Sciatic nerve (tissue), 2 donors: ENCODE measurements at regions not wholly inside any gene's neighbourhood (a gene's known extent, or its start where the extent isn't known, plus 50 kb on each side); places are given as distances from the start of the nearest gene placed in this dataset.
A peak's percentile ranks its signal among the peaks of the same experiment; 100 is the strongest.
"Not testable (repeated sequence)": the region's sequence is repeated elsewhere in the genome, so short reads cannot be mapped to it uniquely, and the experiment has no call there.

ENCODE experiments used
- ATAC-seq: fragments of 200-7000 bp; cut with Tn5 transposase; one replicate; pipeline ENCODE4 v1.9.1; 2020; ENCODE audit warnings: mild to moderate bottlenecking, moderate library complexity
- DNase-seq: peaks from one replicate; pipeline ENCODE4 v3.0.0-alpha.2; 2020; ENCODE audit warnings: low spot score
- intact Hi-C: fragments of 100-400 bp; cut with DNase I; formaldehyde crosslinking; loops from one replicate; pipeline ENCODE4 v1.14.2; 2022
- donor health status: DM: no; HTN: no; CAD: no.
- donor health status: DM: no; HTN: no; CAD: no.

DNA sequence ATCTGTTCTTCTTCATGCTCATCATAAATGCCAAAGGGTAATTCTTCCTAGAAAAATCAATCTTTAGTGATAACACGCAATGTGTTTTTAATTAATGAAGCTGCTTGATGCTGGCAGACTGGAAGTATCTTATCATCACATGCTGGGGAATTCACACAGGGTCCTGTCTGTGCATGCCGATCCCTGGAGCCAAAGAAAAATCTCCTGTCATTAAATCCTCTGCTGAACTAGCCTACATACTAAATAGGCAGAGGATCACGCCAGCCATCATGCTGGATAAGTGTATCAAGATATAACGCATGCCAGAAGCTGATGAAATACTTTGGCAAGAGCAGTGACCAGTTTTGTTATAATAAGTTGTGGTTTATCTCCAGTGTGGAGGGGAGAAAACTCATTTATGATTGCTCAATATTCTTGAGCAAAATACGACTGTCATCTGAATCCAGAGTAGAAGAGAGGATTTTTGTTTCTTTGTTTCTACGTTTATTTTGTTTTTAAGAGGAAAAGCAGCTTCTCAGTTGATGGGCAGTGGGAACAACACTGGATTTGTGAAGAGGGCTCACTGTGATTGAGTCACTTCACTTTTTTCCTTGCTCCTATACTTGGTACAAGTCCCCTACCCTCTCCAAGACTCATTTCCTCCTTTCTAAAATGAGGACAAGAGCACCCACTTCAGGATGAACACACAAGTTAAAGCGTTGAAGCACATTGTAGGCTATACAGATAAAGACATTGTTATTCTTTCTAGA is 649.1 kb downstream of the TNS3 start:
- intact Hi-C loops: no loop called here
- peak; percentile 61 for DNase-seq

GRCh38 chr7:46932306-46932675 is 649.6 kb downstream of the TNS3 start:
- intact Hi-C loops: no loop called here
- ATAC-seq: no peak
- DNase-seq: no peak

More for the DNA sequence above, 649.1 kb downstream of the TNS3 start:
- peak; percentile 97 for ATAC-seq

DNA sequence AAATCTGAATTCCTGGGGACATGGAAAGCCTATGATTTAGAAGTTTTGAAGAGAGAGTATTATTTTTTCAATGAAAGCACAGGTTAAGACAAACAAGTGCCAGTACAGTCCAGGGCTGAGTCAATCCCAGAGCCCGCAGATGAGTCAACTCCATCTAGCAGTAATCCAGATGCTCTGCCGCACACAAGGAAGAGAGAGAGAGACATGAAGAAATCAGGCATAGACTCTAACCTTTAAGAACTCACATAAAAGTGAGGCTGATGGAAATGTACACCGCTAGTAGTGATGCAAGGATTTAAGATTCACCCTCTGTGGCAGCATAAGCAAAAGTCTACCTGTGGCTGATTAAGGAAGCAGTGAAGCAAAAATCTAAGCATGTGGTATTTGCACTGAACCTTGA is 651.5 kb downstream of the TNS3 start:
- intact Hi-C loops: no loop called here
- ATAC-seq: peak; percentile 63

GRCh38 chr7:46929359-46929758 is 652.6 kb downstream of the TNS3 start:
- no peak for DNase-seq
- ATAC-seq: no peak
- intact Hi-C loops: no loop called here

More for the DNA sequence above, 651.5 kb downstream of the TNS3 start:
- DNase-seq: no peak

DNA sequence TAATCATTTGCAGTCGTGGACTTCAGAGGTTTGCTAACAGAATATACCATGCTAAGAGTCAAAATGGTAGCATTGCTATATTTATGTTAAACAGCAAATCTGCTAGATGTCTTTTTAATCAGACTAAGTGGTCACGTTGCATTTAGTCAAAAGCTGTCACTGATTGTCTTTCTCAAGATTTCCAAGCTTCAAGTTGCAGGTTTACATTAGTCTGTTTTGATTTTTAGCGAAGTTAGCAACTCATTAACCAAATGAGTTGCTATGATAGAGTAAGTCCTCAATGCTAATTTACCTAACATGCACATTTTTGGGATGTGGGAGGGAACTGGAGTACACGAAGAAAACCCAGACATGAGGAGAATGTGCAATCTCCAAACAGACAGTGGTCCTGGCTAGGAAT is 653.2 kb downstream of the TNS3 start:
- DNase-seq (no peak), ATAC-seq (no peak)
- intact Hi-C loops: no loop called here

DNA sequence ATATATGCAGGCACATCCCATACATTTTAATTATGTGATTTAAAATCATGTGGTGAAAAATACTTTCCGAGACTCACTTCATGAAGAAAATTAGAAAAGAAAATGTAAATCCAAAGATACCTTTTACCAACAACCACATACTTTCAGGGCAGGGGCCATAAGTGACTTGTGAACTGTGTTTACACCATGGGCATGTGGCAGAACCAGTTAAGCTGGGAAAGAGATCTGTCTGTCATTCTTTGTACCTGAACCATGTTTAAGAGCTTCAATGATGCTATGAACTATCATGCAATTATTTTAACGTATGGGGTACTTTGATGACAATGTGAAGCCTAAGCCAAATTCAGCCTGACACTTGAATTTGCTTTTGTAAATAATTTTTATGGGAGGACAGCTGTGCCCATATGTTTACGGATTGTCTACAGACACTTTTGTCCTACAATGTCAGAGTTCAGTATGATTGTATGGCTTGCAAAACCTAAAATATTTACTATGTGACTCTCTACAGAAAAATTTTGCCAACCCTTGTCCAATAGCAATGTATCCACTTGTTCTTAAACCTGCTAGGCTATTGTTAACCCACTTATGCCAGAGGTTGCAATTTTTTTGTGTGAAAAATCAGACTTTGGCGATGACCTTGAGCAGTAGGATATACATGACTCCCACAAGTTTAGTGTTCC is 654.6 kb downstream of the TNS3 start:
- DNase-seq: no peak
- ATAC-seq: no peak
- intact Hi-C loops: no loop called here

DNA sequence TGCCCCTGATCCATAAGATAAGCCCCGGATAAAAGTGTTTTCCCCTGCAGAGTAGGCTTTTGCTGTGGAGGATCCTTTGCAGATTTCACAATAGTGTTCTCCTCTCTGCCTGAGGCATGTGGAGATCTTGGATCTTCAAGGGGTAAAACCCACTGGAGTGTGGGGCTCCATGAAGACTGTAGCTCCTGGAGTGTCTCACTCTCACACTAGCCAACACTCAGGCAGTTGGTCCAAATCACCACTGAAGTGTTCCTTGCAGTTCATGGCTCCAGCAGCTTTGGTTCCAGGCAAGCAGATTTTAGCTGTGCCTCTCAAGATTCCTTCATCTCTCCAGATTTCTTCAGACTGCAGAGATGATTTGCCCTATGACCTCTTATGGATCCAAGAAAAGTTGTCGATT is 665.3 kb downstream of the TNS3 start:
- no peak for ATAC-seq
- no peak for DNase-seq
- intact Hi-C loops: no loop called here

DNA sequence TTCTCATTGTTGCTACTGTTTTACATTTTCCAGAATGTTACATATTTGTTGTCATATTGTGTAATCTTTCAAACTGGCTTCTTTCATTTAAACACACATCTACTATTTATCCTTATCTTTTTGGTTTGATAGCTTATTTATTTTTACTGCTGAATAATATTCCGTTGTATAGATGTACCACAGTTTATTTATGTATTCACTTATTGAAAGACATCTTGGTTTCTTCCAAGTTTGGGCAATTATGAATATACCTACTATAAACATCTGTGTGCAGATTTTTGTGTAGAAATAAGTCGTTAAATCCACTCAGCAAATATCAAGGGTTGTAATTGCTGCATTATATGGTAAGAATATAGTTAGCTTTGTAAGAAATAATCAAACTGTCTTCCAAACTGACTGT is 669.2 kb downstream of the TNS3 start:
- no peak for ATAC-seq
- DNase-seq: no peak
- intact Hi-C loops: no loop called here

DNA sequence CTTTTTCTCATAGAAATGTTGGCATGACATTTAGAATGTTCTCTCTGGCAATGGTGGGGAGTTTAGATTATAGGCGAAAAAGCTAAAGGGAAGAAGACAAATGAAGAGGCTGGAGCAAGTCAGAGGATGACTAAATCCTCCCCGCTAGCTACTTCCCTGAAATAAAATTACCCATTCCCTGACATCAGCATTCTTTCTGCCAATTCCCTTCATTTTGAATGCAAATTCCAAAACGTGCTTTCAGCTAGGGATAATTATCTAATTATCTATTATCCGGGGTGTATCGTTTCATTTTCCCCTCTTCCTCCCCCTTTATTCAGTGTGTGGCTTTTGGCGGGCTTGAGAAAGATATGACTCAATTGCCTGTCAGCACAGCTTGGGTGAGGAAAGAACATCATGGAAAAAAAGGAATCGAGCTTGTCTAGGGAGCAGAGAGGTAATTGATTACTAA is 672.3 kb downstream of the TNS3 start:
- intact Hi-C loops: no loop called here
- ATAC-seq (no peak), DNase-seq (no peak)

DNA sequence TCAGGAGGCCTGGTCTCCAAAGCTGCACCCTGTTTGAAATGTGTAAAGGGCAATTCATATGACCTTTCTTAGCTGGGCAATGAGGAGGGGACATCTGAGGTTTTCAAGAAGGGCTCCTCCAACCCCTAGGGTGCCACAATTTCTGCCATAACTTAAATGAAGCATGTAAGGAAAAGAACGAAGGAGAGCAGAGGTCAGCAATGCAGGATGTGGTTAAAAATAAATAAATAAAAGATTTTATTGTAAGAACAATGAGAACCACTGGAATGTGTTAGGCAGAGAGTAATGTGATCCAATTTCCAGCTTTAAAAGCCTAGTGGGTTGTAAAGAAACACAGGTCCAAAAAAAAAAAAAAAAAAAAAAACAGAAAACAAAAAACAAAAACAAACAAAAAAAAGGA is 673.1 kb downstream of the TNS3 start:
- no peak for ATAC-seq
- no peak for DNase-seq
- intact Hi-C loops: no loop called here

GRCh38 chr7:46904523-46904922 is 677.4 kb downstream of the TNS3 start:
- DNase-seq, intact Hi-C loops, ATAC-seq: not testable (repeated sequence)

DNA sequence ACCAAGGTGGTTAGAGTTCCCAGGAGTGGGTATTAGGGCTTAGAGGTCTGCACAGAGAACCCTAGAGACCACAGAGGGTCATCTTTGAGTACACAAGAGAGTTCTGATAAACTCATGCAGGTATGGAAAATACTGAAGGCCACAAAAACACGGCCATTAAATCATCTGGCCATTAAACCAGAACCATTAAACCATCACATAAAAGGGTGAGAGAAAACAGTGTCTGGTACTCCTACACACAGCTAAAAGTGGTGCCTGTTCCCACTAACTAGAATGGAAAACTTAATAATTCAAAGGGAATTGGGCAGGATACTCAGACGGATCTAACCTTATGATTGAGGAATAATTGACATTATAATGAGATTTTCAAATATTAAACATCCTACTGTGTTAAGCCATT is 679.4 kb downstream of the TNS3 start:
- intact Hi-C loops: no loop called here
- no peak for ATAC-seq
- no peak for DNase-seq

GRCh38 chr7:46900312-46901263 is 681.3 kb downstream of the TNS3 start:
- no peak for ATAC-seq
- intact Hi-C loops: no loop called here
- DNase-seq: no peak

DNA sequence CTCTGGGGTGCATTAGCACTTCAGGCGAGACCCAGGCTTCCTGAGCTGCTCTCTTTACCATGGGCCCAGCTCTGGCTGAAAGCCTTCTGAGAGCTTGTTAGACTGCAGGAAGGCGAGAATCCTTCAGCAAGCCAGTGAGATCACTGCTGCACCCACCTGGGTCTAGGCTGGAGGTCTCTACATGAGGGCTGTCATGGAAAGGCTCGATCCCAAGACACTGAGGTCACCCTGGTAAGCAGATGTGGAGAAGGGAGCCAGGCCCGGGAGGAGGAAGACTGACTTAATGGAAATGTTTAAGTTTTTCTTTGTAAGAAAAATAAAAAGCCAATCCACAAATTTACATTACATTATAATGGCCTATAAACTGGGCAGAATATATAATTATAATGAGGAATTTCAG is 684.5 kb downstream of the TNS3 start:
- ATAC-seq (no peak), DNase-seq (no peak)
- intact Hi-C loops: no loop called here

DNA sequence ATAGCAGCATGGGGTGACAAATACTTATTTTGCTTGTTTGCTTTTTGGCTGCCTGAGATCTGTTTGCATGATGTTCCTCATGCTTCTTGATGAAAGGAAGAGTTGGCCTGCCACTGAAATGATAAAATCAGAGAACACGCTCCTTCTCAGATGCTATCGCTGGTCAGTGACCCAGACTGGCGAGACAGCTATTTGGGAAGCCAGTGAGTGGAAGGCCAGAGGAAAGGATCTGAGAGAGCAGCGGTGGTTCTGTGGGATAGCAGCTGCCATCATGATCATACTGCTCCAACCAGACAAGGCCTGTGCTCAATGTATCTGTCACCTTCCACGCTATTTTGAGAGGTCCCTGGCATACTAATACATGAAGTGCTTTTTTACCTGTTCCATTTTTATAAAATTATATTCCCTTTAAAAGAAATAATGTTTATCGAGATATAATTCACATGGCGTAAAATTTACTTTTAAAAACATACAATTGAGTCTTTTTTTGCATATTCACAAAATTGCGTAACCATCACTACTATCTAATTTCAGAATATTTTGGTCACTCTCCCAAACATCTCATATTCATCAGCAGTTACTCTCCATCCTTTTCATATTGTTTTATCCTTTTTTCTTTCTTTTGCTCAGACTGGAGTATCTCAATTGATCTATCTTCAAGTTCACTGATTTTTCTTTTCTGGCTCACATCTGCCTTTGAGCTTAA is 695.1 kb downstream of the TNS3 start:
- intact Hi-C loops: no loop called here
- no peak for DNase-seq

GRCh38 chr7:46885167-46885566 is 696.7 kb downstream of the TNS3 start:
- no peak for ATAC-seq
- DNase-seq: no peak
- intact Hi-C loops: no loop called here

More for the DNA sequence above, 695.1 kb downstream of the TNS3 start:
- no peak for ATAC-seq

DNA sequence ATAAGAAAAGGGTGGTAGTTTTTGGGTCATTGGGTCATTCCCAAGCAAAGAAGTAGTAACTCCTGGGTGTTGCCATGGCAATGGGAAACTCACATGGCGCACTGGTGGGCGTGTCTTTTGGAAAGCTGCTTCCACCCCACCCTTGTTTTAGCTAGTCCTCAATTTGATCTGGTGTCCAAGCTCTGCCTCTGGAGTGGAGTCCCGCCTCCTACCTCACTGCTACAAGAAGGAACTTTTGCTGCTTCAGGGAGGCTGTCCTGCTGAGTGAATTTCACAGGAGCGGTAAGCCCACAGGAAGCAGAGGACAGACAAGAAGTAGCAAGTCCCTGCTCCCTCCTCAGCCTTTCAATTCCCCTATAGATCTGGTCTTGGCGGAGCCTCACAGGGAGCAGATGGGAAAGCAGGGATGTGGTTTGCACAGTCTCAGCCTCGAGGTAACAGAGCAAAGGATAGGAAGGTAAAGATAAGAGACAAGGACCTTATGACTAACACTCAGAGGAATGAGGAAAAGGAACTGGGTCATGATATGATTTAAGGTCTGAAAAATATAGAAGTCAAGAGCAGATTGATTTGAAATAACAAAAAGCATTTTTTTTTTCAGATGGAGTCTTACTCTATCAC is 700.3 kb downstream of the TNS3 start:
- DNase-seq (no peak), ATAC-seq (no peak)
- intact Hi-C loops: no loop called here

GRCh38 chr7:46880508-46881196 is 701.3 kb downstream of the TNS3 start:
- ATAC-seq: no peak
- DNase-seq: no peak
- intact Hi-C loops: no loop called here
